NT2/D1 (cell line): ENCODE measurements at regions not wholly inside any gene's neighbourhood (a gene's known extent, or its start where the extent isn't known, plus 50 kb on each side); places are given as distances from the start of the nearest gene placed in this dataset.

Experiments
- SUZ12 ChIP-seq: IDR thresholded peaks from 2 replicates; pipeline ENCODE4 v1.6.1; 2011; ENCODE audit not compliant: insufficient read length, insufficient read depth; ENCODE audit errors: extremely low read depth
- YY1 ChIP-seq: IDR thresholded peaks from 2 replicates; pipeline ENCODE4 v1.6.1; 2011; ENCODE audit not compliant: insufficient read length, insufficient read depth
- ZNF274 ChIP-seq: IDR thresholded peaks from 2 replicates; pipeline ENCODE4 v1.6.1; 2011; ENCODE audit warnings: mild to moderate bottlenecking, low read depth, low read length

DNA sequence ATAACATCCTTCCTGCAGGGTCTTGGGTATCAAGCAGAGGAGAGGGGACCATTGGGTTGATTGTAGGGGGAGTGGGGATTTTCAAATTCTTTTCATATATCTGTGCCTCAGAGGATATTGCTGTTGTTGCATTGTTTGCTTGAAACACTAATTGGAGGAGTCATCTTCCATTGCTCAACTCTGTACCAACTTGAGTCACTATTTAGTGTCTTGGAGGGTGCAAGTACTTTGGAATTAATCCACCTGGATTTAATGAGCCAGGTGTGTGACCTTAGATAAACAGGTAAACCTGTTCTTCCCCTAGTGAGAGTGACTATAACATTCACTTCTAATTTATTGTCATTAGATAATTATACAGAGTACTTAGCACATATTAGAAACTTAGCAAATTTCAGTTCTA lies 151.3 kb upstream of the CNTNAP4 start:
- TF ChIP-seq YY1, result no peak
- no peak for TF ChIP-seq SUZ12
- TF ChIP-seq ZNF274, result no peak
